ENCODE measurements at regions not wholly inside any gene's neighbourhood (a gene's known extent, or its start where the extent isn't known, plus 50 kb on each side); places are given as distances from the start of the nearest gene placed in this dataset.

GRCh38 chr5:22947921-22948320, 94.8 kb upstream of the CDH12 start:
- TF ChIP-seq POLR2AphosphoS5 (IDR thresholded peaks at IDR 0.05; ENCODE audit: insufficient read depth, low read depth, low read length) (no peak), POLR2A (IDR thresholded peaks at IDR 0.05; ENCODE audit: low read depth, low read length) (no peak), CTCF (IDR thresholded peaks at IDR 0.05; ENCODE audit: extremely low read depth in 1 of 2, insufficient read depth in 1 of 2, low read depth in 1 of 2, low read length in 2 of 2) (no peak), EZH2 (IDR thresholded peaks at IDR 0.05; ENCODE audit: borderline replicate concordance, low read depth, low read length, severe bottlenecking) (no peak), MAX (IDR thresholded peaks at IDR 0.05; ENCODE audit: insufficient read depth, insufficient read length) (no peak), MYC (IDR thresholded peaks at IDR 0.05; ENCODE audit: low read depth, low read length) (no peak), FOS (IDR thresholded peaks at IDR 0.05; ENCODE audit: borderline replicate concordance, insufficient read depth, low read length) (no peak)
